ENCODE measurements at regions not wholly inside any gene's neighbourhood (a gene's known extent, or its start where the extent isn't known, plus 50 kb on each side); places are given as distances from the start of the nearest gene placed in this dataset.

DNA sequence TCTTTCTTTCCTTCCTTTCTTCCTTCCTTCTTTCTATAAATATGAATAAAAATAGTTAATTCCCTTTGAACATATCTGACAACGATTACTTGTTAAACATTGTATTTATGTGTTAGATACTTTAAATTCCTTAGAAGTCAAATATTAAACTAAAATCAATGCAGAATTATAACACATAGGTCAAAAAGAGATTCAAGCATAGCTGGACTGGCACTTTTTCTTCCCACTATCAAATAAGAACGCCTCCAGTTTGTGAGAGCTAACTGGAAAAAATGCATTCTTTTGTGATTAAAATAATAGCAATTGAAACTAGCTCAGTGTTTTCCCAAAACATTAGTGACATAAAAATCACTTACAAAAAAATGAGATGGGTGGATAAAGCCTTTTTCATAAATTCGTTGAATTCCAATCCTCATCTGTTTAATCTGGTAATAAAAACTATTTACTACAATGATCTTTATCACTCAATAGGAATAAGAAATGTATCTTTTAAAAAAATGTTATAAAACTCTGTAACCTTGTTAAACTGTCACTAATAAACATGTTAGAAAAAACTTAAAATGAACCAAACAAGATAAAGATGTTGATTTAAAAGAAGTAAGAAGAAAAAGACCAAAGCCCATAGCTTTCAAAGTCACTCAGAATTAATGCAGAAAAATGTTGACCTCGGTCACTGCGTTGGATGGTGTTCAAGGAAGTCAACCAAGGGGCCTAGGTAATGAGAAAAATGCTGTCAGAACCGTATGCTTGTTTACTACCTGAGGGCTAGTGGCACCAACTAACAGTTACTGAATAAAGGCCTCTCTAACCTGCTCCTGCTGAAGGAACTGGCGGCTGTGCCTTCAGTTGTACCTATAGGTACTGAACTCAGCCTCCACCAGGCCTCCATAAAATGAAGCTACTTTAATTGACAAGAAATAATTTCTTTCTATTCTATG lies 1039.5 kb upstream of the SLC10A2 start:
- H3K36me3 ChIP-seq (ENCODE audit: control insufficient read depth, low read depth, low read length) = no peaks in the 10 kb centered on the region
- no peak overlapping the region for H3K27ac ChIP-seq (ENCODE audit: low read length)
- no peak overlapping the region for H3K4me3 ChIP-seq (ENCODE audit: low read length)
- H3K9me3 ChIP-seq (ENCODE audit: control insufficient read depth, low read depth, low read length) = no peaks in the 10 kb centered on the region
- no peak overlapping the region for H3K9ac ChIP-seq (ENCODE audit: low read length)
- H3K27me3 ChIP-seq (ENCODE audit: control insufficient read depth, insufficient read depth, low read length) = no peaks in the 10 kb centered on the region
- H3K4me1 ChIP-seq (ENCODE audit: control insufficient read depth, low read depth, low read length) = no peaks in the 10 kb centered on the region

DNA sequence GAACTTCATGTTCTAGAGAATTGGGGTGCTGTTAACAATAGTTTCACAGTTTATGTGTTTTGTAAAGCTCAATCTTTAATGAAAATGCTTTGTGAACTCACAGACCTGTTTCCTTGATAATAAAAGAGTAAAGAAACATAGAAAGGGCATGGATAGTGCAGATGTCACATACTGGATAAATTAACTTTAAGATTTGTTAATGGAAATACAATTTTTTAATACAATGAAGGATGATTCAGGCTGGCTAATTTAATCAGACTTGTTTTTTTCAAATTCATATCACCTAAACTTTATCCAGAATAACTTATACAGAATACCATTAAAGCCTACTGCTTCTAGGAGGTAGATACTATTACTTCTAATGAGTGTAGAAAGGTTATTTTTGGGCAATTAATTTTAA lies 1033.5 kb upstream of the SLC10A2 start:
- Histone ChIP-seq H3K9ac (ENCODE audit: low read length) (no peak overlapping the region), H3K4me1 (ENCODE audit: control insufficient read depth, low read depth, low read length) (no peaks in the 10 kb centered on the region), H3K4me3 (ENCODE audit: low read length) (no peak overlapping the region), H3K36me3 (ENCODE audit: control insufficient read depth, low read depth, low read length) (no peaks in the 10 kb centered on the region), H3K27ac (ENCODE audit: low read length) (no peak overlapping the region), H3K27me3 (ENCODE audit: control insufficient read depth, insufficient read depth, low read length) (no peaks in the 10 kb centered on the region), H3K9me3 (ENCODE audit: control insufficient read depth, low read depth, low read length) (no peaks in the 10 kb centered on the region)

DNA sequence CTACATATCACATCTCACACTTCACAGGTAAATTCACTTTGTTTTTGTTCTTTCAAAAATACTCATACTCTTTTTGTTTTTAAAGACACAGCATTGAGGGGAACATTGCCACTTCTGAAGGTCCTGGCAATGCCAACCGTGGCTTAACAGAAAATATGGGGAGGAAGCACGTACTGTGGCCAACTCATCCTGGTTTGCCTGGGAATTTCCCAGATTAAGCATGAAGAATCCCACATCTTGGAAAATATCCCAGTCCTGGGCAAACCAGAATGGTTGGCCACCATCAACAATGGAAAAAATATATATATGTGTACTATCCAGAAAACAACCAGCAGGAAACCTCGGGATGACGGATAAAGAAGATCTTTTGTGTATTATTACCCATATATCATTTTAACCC lies 1032.2 kb upstream of the SLC10A2 start:
- H3K4me3 ChIP-seq (ENCODE audit: low read length) = no peak overlapping the region
- no peak overlapping the region for H3K27ac ChIP-seq (ENCODE audit: low read length)
- no peaks in the 10 kb centered on the region for H3K4me1 ChIP-seq (ENCODE audit: control insufficient read depth, low read depth, low read length)
- H3K27me3 ChIP-seq (ENCODE audit: control insufficient read depth, insufficient read depth, low read length) = no peaks in the 10 kb centered on the region
- no peaks in the 10 kb centered on the region for H3K9me3 ChIP-seq (ENCODE audit: control insufficient read depth, low read depth, low read length)
- no peak overlapping the region for H3K9ac ChIP-seq (ENCODE audit: low read length)
- H3K36me3 ChIP-seq (ENCODE audit: control insufficient read depth, low read depth, low read length) = no peaks in the 10 kb centered on the region

DNA sequence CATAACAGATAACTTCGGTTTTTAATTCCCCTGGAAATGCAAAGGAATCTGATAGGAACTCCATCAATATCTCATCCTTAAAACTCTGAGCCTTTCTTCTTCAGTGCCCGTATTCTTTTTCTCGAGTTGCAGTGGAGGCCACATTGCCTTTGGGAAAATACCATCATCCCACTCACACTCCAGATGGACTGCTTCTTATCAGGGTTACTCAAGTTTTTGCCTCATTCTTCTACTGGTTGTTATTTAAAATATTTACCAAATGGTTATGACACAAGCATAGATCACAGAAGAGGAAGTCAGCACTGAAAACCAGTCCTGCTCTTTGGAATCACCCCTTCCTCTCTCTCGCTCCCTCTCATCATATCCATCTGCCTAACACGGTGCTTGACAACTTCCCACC lies 1020.5 kb upstream of the SLC10A2 start:
- Histone ChIP-seq H3K36me3 (ENCODE audit: control insufficient read depth, low read depth, low read length) (no peaks in the 10 kb centered on the region), H3K27ac (ENCODE audit: low read length) (no peak overlapping the region)

DNA sequence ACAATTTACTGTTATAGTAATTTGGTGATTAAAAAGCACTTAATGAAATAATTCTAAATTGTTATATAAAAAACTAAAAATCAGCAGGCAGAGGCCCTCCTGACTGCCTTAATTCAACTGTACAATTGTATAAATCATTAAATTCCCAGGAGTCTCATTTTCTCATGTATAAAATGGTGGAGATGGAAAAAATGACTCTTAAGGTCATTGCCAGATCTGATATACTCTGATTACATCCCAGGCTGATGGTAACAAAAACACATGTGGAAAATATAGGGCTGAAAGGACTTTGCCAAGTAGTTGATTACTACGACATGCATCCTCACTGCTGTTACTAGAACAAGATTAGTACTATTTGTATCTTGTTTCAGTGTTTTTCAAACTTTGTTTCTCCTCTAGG lies 1020.0 kb upstream of the SLC10A2 start:
- no peak overlapping the region for H3K27ac ChIP-seq (ENCODE audit: low read length)
- no peaks in the 10 kb centered on the region for H3K27me3 ChIP-seq (ENCODE audit: control insufficient read depth, insufficient read depth, low read length)
- H3K9ac ChIP-seq (ENCODE audit: low read length) = no peak overlapping the region
- no peak overlapping the region for H3K4me3 ChIP-seq (ENCODE audit: low read length)
- H3K4me1 ChIP-seq (ENCODE audit: control insufficient read depth, low read depth, low read length) = no peaks in the 10 kb centered on the region
- H3K36me3 ChIP-seq (ENCODE audit: control insufficient read depth, low read depth, low read length) = no peaks in the 10 kb centered on the region
- no peaks in the 10 kb centered on the region for H3K9me3 ChIP-seq (ENCODE audit: control insufficient read depth, low read depth, low read length)

More for the DNA sequence above, 1020.5 kb upstream of the SLC10A2 start:
- no peaks in the 10 kb centered on the region for H3K4me1 ChIP-seq (ENCODE audit: control insufficient read depth, low read depth, low read length)
- H3K9me3 ChIP-seq (ENCODE audit: control insufficient read depth, low read depth, low read length) = no peaks in the 10 kb centered on the region
- no peaks in the 10 kb centered on the region for H3K27me3 ChIP-seq (ENCODE audit: control insufficient read depth, insufficient read depth, low read length)
- H3K9ac ChIP-seq (ENCODE audit: low read length) = no peak overlapping the region
- no peak overlapping the region for H3K4me3 ChIP-seq (ENCODE audit: low read length)

DNA sequence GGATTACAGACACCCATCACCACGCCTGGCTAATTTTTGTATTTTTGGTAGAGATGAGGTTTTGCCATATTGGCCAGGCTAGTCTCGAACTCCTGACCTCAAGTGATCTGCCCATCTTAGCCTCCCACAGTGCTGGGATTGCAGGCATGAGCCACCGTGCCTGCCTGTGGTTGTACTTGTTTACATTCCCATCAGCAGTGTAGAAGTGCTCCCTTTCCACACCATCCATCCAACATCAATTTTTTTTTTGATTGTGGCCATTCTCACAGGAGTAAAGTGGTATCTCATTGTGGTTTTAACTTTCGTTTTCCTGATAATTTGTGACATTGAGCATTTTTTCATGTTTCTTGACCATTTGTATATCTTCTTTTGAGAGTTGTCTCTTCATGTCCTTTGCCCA lies 1019.4 kb upstream of the SLC10A2 start:
- Histone ChIP-seq H3K27me3 (ENCODE audit: control insufficient read depth, insufficient read depth, low read length) (no peaks in the 10 kb centered on the region), H3K27ac (ENCODE audit: low read length) (no peak overlapping the region), H3K9ac (ENCODE audit: low read length) (no peak overlapping the region), H3K36me3 (ENCODE audit: control insufficient read depth, low read depth, low read length) (no peaks in the 10 kb centered on the region), H3K4me3 (ENCODE audit: low read length) (no peak overlapping the region), H3K9me3 (ENCODE audit: control insufficient read depth, low read depth, low read length) (no peaks in the 10 kb centered on the region), H3K4me1 (ENCODE audit: control insufficient read depth, low read depth, low read length) (no peaks in the 10 kb centered on the region)

DNA sequence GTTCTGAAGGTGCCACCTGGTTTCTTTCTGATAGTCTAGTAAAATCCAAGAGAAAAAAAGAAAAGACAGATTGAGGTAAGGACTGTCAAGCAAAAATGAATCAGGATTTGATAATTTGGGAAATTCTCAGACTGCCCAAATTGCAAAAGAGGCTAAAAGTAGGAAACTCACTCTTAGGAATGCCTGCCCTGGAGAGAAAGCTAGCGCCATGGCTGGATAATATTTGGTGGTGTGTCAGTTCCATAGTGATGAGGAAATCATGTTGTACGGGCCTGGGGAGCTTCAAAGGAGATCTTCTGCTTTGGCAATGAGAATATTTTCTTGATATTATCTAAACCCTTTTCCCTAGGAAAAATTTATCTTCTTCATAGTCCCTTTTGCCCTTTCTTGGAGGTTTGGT lies 1008.1 kb upstream of the SLC10A2 start:
- no peaks in the 10 kb centered on the region for H3K4me1 ChIP-seq (ENCODE audit: control insufficient read depth, low read depth, low read length)
- H3K36me3 ChIP-seq (ENCODE audit: control insufficient read depth, low read depth, low read length) = no peaks in the 10 kb centered on the region
- H3K9ac ChIP-seq (ENCODE audit: low read length) = no peak overlapping the region
- H3K4me3 ChIP-seq (ENCODE audit: low read length) = no peak overlapping the region
- no peaks in the 10 kb centered on the region for H3K9me3 ChIP-seq (ENCODE audit: control insufficient read depth, low read depth, low read length)
- H3K27ac ChIP-seq (ENCODE audit: low read length) = no peak overlapping the region
- H3K27me3 ChIP-seq (ENCODE audit: control insufficient read depth, insufficient read depth, low read length) = no peaks in the 10 kb centered on the region

DNA sequence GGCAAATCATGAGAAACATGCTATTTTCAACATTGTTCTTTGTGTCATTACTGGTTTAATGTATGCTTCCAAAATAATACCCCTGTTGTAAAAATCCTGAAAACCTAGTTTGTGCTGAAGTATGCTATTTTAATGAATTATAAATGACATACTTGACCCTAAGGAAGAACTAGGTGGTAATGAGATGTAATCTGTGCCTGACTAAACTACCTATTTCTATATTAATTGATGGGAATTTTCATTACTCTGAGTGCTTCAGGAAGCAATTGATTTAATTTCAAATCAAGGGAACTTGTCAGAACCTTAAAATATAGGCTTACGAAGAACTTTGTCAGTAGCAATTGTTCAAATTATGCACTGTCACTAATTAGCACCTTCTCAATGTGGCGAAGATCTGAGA lies 1005.6 kb upstream of the SLC10A2 start:
- Histone ChIP-seq H3K4me1 (ENCODE audit: control insufficient read depth, low read depth, low read length) (no peaks in the 10 kb centered on the region), H3K27me3 (ENCODE audit: control insufficient read depth, insufficient read depth, low read length) (no peaks in the 10 kb centered on the region), H3K9me3 (ENCODE audit: control insufficient read depth, low read depth, low read length) (no peaks in the 10 kb centered on the region), H3K36me3 (ENCODE audit: control insufficient read depth, low read depth, low read length) (no peaks in the 10 kb centered on the region), H3K27ac (ENCODE audit: low read length) (no peak overlapping the region), H3K4me3 (ENCODE audit: low read length) (no peak overlapping the region), H3K9ac (ENCODE audit: low read length) (no peak overlapping the region)

DNA sequence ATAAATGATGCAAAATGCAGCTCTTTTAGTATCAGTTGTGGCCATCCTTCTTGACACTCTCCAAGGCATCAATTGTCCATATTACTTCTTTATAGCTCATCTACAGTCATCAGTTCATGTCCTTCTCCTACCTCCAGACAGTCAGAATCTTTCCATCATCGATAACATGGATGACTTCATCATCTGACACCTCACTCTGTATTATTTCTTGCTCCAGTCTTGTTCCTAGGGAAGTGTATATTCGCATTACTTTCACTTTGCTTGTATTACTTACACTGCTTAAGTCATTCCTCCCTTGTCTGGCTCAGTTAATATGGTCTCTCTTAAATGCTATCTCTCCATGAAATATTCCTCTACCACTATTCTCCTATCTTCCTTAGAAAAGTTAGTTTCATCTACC lies 999.1 kb upstream of the SLC10A2 start:
- H3K4me3 ChIP-seq (ENCODE audit: low read length) = no peak overlapping the region
- H3K36me3 ChIP-seq (ENCODE audit: control insufficient read depth, low read depth, low read length) = no peaks in the 10 kb centered on the region
- no peaks in the 10 kb centered on the region for H3K9me3 ChIP-seq (ENCODE audit: control insufficient read depth, low read depth, low read length)
- H3K27ac ChIP-seq (ENCODE audit: low read length) = no peak overlapping the region
- no peak overlapping the region for H3K9ac ChIP-seq (ENCODE audit: low read length)
- no peaks in the 10 kb centered on the region for H3K27me3 ChIP-seq (ENCODE audit: control insufficient read depth, insufficient read depth, low read length)
- no peaks in the 10 kb centered on the region for H3K4me1 ChIP-seq (ENCODE audit: control insufficient read depth, low read depth, low read length)

DNA sequence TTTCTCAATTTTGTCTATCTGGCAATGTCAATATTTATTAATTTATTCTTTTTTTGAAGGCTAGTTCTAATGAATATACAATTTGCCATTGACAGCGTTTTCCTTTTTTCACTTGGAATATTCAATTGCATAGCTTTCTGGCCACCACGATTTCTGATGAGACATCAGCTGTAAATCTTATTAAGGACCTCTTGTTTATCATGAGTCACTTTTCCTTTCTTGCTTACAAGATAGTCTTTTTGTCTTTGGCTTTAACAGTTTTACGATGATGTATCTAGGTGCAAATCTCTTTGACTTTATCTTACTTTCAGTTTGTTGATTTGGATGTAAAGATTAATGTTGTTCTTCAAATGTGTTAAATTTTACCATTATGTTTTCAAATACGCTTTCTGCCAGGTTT lies 991.6 kb upstream of the SLC10A2 start:
- no peak overlapping the region for H3K27ac ChIP-seq (ENCODE audit: low read length)
- no peaks in the 10 kb centered on the region for H3K4me1 ChIP-seq (ENCODE audit: control insufficient read depth, low read depth, low read length)
- no peaks in the 10 kb centered on the region for H3K9me3 ChIP-seq (ENCODE audit: control insufficient read depth, low read depth, low read length)
- H3K36me3 ChIP-seq (ENCODE audit: control insufficient read depth, low read depth, low read length) = no peaks in the 10 kb centered on the region
- H3K4me3 ChIP-seq (ENCODE audit: low read length) = no peak overlapping the region
- no peak overlapping the region for H3K9ac ChIP-seq (ENCODE audit: low read length)
- H3K27me3 ChIP-seq (ENCODE audit: control insufficient read depth, insufficient read depth, low read length) = no peaks in the 10 kb centered on the region

DNA sequence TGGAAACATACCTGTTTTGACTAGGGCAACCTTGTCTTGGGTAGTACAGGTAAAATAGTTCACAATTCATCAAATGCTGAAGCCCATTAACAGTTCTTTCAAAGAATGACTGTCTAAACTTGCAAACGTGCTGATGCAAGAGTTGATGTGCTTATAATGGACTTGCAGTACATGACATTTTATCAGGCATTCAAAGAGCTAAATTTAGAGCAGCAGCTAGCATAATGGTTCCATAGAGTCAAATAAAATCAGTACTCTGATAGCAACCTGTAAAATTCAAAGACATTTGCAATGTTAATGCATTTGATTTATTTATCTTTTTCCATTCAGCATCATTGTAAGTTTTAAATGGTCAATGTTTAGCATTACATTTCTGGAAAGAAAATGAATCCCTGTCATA lies 979.7 kb upstream of the SLC10A2 start:
- Histone ChIP-seq H3K4me1 (ENCODE audit: control insufficient read depth, low read depth, low read length) (no peaks in the 10 kb centered on the region), H3K36me3 (ENCODE audit: control insufficient read depth, low read depth, low read length) (no peaks in the 10 kb centered on the region), H3K4me3 (ENCODE audit: low read length) (no peak overlapping the region), H3K27me3 (ENCODE audit: control insufficient read depth, insufficient read depth, low read length) (no peaks in the 10 kb centered on the region), H3K9ac (ENCODE audit: low read length) (no peak overlapping the region), H3K27ac (ENCODE audit: low read length) (no peak overlapping the region), H3K9me3 (ENCODE audit: control insufficient read depth, low read depth, low read length) (no peaks in the 10 kb centered on the region)

DNA sequence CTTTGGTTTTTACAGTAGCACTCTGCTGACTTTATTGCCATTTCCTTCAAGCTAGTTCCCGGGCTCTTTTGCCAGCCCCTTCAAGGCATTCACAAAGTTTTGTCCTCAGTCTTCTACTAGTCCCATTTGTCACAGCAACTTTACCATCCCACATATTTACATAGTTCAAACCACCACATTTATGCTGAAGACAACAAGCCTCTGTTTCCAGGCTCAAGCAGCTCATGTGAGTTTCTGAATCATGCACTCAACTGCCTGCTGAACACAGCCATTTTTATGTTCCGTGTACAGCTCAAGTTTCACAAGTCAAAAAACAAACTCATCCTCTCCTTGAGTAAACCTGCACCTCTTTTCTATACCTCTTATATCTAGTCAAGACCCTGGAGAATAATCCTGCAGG lies 977.0 kb upstream of the SLC10A2 start:
- no peak overlapping the region for H3K4me3 ChIP-seq (ENCODE audit: low read length)
- H3K9ac ChIP-seq (ENCODE audit: low read length) = no peak overlapping the region
- H3K36me3 ChIP-seq (ENCODE audit: control insufficient read depth, low read depth, low read length) = no peaks in the 10 kb centered on the region
- H3K27ac ChIP-seq (ENCODE audit: low read length) = no peak overlapping the region
- H3K4me1 ChIP-seq (ENCODE audit: control insufficient read depth, low read depth, low read length) = no peaks in the 10 kb centered on the region
- no peaks in the 10 kb centered on the region for H3K9me3 ChIP-seq (ENCODE audit: control insufficient read depth, low read depth, low read length)
- no peaks in the 10 kb centered on the region for H3K27me3 ChIP-seq (ENCODE audit: control insufficient read depth, insufficient read depth, low read length)
